ENCODE measurements at regions not wholly inside any gene's neighbourhood (a gene's known extent, or its start where the extent isn't known, plus 50 kb on each side); places are given as distances from the start of the nearest gene placed in this dataset.

GRCh38 chr1:195979646-195980045 is 628.6 kb downstream of the KCNT2 start:
- H3K4me3 ChIP-seq (ENCODE audit: insufficient read depth, low read depth, low read length, poor library complexity, severe bottlenecking), result no peak overlapping the region
- no peaks in the 10 kb centered on the region for H3K4me1 ChIP-seq (ENCODE audit: control insufficient read depth, insufficient read depth, low read length, poor library complexity, severe bottlenecking)
- no peaks in the 10 kb centered on the region for H3K9me3 ChIP-seq (ENCODE audit: control insufficient read depth, low read length)
- no peaks in the 10 kb centered on the region for H3K27me3 ChIP-seq (replicated peaks; ENCODE audit: control insufficient read depth, insufficient read depth, low read length, poor library complexity, severe bottlenecking)
- DNase-seq, result no peak
- no peak overlapping the region for H3K27ac ChIP-seq (ENCODE audit: insufficient read depth, low read length, poor library complexity, severe bottlenecking)
- no peaks in the 10 kb centered on the region for H3K36me3 ChIP-seq (ENCODE audit: control insufficient read depth, insufficient read depth, low read length)

- Histone ChIP-seq H3K36me3 (ENCODE audit: control insufficient read depth, insufficient read depth, low read length) (no peaks in the 10 kb centered on the region), H3K4me1 (ENCODE audit: control insufficient read depth, insufficient read depth, low read length, poor library complexity, severe bottlenecking) (no peaks in the 10 kb centered on the region), H3K27ac (ENCODE audit: insufficient read depth, low read length, poor library complexity, severe bottlenecking) (no peak overlapping the region), H3K4me3 (ENCODE audit: insufficient read depth, low read depth, low read length, poor library complexity, severe bottlenecking) (no peak overlapping the region), H3K27me3 (replicated peaks; ENCODE audit: control insufficient read depth, insufficient read depth, low read length, poor library complexity, severe bottlenecking) (no peaks in the 10 kb centered on the region), H3K9me3 (ENCODE audit: control insufficient read depth, low read length) (no peaks in the 10 kb centered on the region)
- DNase-seq, result no peak
Observed at GRCh38 chr1:195973311-195973904, 634.8 kb downstream of the KCNT2 start.

- Histone ChIP-seq H3K36me3 (ENCODE audit: control insufficient read depth, insufficient read depth, low read length) (no peaks in the 10 kb centered on the region), H3K4me3 (ENCODE audit: insufficient read depth, low read depth, low read length, poor library complexity, severe bottlenecking) (no peak overlapping the region), H3K9me3 (ENCODE audit: control insufficient read depth, low read length) (no peaks in the 10 kb centered on the region), H3K27me3 (replicated peaks; ENCODE audit: control insufficient read depth, insufficient read depth, low read length, poor library complexity, severe bottlenecking) (no peaks in the 10 kb centered on the region), H3K4me1 (ENCODE audit: control insufficient read depth, insufficient read depth, low read length, poor library complexity, severe bottlenecking) (no peaks in the 10 kb centered on the region), H3K27ac (ENCODE audit: insufficient read depth, low read length, poor library complexity, severe bottlenecking) (no peak overlapping the region)
- no peak for DNase-seq
Observed at GRCh38 chr1:195971589-195971988, 636.7 kb downstream of the KCNT2 start.

- DNase-seq, result no peak
- no peaks in the 10 kb centered on the region for H3K9me3 ChIP-seq (ENCODE audit: control insufficient read depth, low read length)
Observed at GRCh38 chr1:195970209-195970608, 638.0 kb downstream of the KCNT2 start.

GRCh38 chr1:195965475-195965874 is 642.8 kb downstream of the KCNT2 start:
- Histone ChIP-seq H3K27ac (ENCODE audit: insufficient read depth, low read length, poor library complexity, severe bottlenecking) (no peak overlapping the region), H3K4me1 (ENCODE audit: control insufficient read depth, insufficient read depth, low read length, poor library complexity, severe bottlenecking) (no peaks in the 10 kb centered on the region), H3K4me3 (ENCODE audit: insufficient read depth, low read depth, low read length, poor library complexity, severe bottlenecking) (no peak overlapping the region), H3K36me3 (ENCODE audit: control insufficient read depth, insufficient read depth, low read length) (no peaks in the 10 kb centered on the region), H3K9me3 (ENCODE audit: control insufficient read depth, low read length) (no peaks in the 10 kb centered on the region), H3K27me3 (replicated peaks; ENCODE audit: control insufficient read depth, insufficient read depth, low read length, poor library complexity, severe bottlenecking) (no peaks in the 10 kb centered on the region)
- no peak for DNase-seq

More at GRCh38 chr1:195970209-195970608, 638.0 kb downstream of the KCNT2 start:
- no peaks in the 10 kb centered on the region for H3K4me1 ChIP-seq (ENCODE audit: control insufficient read depth, insufficient read depth, low read length, poor library complexity, severe bottlenecking)
- no peaks in the 10 kb centered on the region for H3K36me3 ChIP-seq (ENCODE audit: control insufficient read depth, insufficient read depth, low read length)
- H3K4me3 ChIP-seq (ENCODE audit: insufficient read depth, low read depth, low read length, poor library complexity, severe bottlenecking), result no peak overlapping the region
- H3K27me3 ChIP-seq (replicated peaks; ENCODE audit: control insufficient read depth, insufficient read depth, low read length, poor library complexity, severe bottlenecking), result no peaks in the 10 kb centered on the region
- H3K27ac ChIP-seq (ENCODE audit: insufficient read depth, low read length, poor library complexity, severe bottlenecking), result no peak overlapping the region

- H3K4me1 ChIP-seq (ENCODE audit: control insufficient read depth, insufficient read depth, low read length, poor library complexity, severe bottlenecking), result no peaks in the 10 kb centered on the region
- H3K9me3 ChIP-seq (ENCODE audit: control insufficient read depth, low read length), result no peaks in the 10 kb centered on the region
- H3K36me3 ChIP-seq (ENCODE audit: control insufficient read depth, insufficient read depth, low read length), result no peaks in the 10 kb centered on the region
- no peaks in the 10 kb centered on the region for H3K27me3 ChIP-seq (replicated peaks; ENCODE audit: control insufficient read depth, insufficient read depth, low read length, poor library complexity, severe bottlenecking)
- no peak for DNase-seq
- H3K4me3 ChIP-seq (ENCODE audit: insufficient read depth, low read depth, low read length, poor library complexity, severe bottlenecking), result no peak overlapping the region
- H3K27ac ChIP-seq (ENCODE audit: insufficient read depth, low read length, poor library complexity, severe bottlenecking), result no peak overlapping the region
Observed at GRCh38 chr1:195965036-195965435, 643.2 kb downstream of the KCNT2 start.

GRCh38 chr1:195964516-195964915 is 643.7 kb downstream of the KCNT2 start:
- Histone ChIP-seq H3K27ac (ENCODE audit: insufficient read depth, low read length, poor library complexity, severe bottlenecking) (no peak overlapping the region), H3K36me3 (ENCODE audit: control insufficient read depth, insufficient read depth, low read length) (no peaks in the 10 kb centered on the region), H3K4me3 (ENCODE audit: insufficient read depth, low read depth, low read length, poor library complexity, severe bottlenecking) (no peak overlapping the region), H3K9me3 (ENCODE audit: control insufficient read depth, low read length) (no peaks in the 10 kb centered on the region), H3K27me3 (replicated peaks; ENCODE audit: control insufficient read depth, insufficient read depth, low read length, poor library complexity, severe bottlenecking) (no peaks in the 10 kb centered on the region), H3K4me1 (ENCODE audit: control insufficient read depth, insufficient read depth, low read length, poor library complexity, severe bottlenecking) (no peaks in the 10 kb centered on the region)
- no peak for DNase-seq

- no peak for DNase-seq
- no peaks in the 10 kb centered on the region for H3K27me3 ChIP-seq (replicated peaks; ENCODE audit: control insufficient read depth, insufficient read depth, low read length, poor library complexity, severe bottlenecking)
- no peak overlapping the region for H3K4me3 ChIP-seq (ENCODE audit: insufficient read depth, low read depth, low read length, poor library complexity, severe bottlenecking)
- H3K27ac ChIP-seq (ENCODE audit: insufficient read depth, low read length, poor library complexity, severe bottlenecking), result no peak overlapping the region
- H3K36me3 ChIP-seq (ENCODE audit: control insufficient read depth, insufficient read depth, low read length), result no peaks in the 10 kb centered on the region
- no peaks in the 10 kb centered on the region for H3K9me3 ChIP-seq (ENCODE audit: control insufficient read depth, low read length)
- no peaks in the 10 kb centered on the region for H3K4me1 ChIP-seq (ENCODE audit: control insufficient read depth, insufficient read depth, low read length, poor library complexity, severe bottlenecking)
Observed at GRCh38 chr1:195962051-195962450, 646.2 kb downstream of the KCNT2 start.

GRCh38 chr1:195960580-195960979 is 647.7 kb downstream of the KCNT2 start:
- Histone ChIP-seq H3K4me3 (ENCODE audit: insufficient read depth, low read depth, low read length, poor library complexity, severe bottlenecking) (no peak overlapping the region), H3K4me1 (ENCODE audit: control insufficient read depth, insufficient read depth, low read length, poor library complexity, severe bottlenecking) (no peaks in the 10 kb centered on the region), H3K36me3 (ENCODE audit: control insufficient read depth, insufficient read depth, low read length) (no peaks in the 10 kb centered on the region), H3K9me3 (ENCODE audit: control insufficient read depth, low read length) (no peaks in the 10 kb centered on the region), H3K27ac (ENCODE audit: insufficient read depth, low read length, poor library complexity, severe bottlenecking) (no peak overlapping the region), H3K27me3 (replicated peaks; ENCODE audit: control insufficient read depth, insufficient read depth, low read length, poor library complexity, severe bottlenecking) (no peaks in the 10 kb centered on the region)
- DNase-seq, result no peak

- H3K27me3 ChIP-seq (replicated peaks; ENCODE audit: control insufficient read depth, insufficient read depth, low read length, poor library complexity, severe bottlenecking), result no peaks in the 10 kb centered on the region
- DNase-seq, result no peak
- H3K4me1 ChIP-seq (ENCODE audit: control insufficient read depth, insufficient read depth, low read length, poor library complexity, severe bottlenecking), result no peaks in the 10 kb centered on the region
- H3K4me3 ChIP-seq (ENCODE audit: insufficient read depth, low read depth, low read length, poor library complexity, severe bottlenecking), result no peak overlapping the region
- no peak overlapping the region for H3K27ac ChIP-seq (ENCODE audit: insufficient read depth, low read length, poor library complexity, severe bottlenecking)
- H3K36me3 ChIP-seq (ENCODE audit: control insufficient read depth, insufficient read depth, low read length), result no peaks in the 10 kb centered on the region
- H3K9me3 ChIP-seq (ENCODE audit: control insufficient read depth, low read length), result no peaks in the 10 kb centered on the region
Observed at GRCh38 chr1:195958131-195958530, 650.1 kb downstream of the KCNT2 start.
